ENCODE measurements at regions not wholly inside any gene's neighbourhood (a gene's known extent, or its start where the extent isn't known, plus 50 kb on each side); places are given as distances from the start of the nearest gene placed in this dataset.

DNA sequence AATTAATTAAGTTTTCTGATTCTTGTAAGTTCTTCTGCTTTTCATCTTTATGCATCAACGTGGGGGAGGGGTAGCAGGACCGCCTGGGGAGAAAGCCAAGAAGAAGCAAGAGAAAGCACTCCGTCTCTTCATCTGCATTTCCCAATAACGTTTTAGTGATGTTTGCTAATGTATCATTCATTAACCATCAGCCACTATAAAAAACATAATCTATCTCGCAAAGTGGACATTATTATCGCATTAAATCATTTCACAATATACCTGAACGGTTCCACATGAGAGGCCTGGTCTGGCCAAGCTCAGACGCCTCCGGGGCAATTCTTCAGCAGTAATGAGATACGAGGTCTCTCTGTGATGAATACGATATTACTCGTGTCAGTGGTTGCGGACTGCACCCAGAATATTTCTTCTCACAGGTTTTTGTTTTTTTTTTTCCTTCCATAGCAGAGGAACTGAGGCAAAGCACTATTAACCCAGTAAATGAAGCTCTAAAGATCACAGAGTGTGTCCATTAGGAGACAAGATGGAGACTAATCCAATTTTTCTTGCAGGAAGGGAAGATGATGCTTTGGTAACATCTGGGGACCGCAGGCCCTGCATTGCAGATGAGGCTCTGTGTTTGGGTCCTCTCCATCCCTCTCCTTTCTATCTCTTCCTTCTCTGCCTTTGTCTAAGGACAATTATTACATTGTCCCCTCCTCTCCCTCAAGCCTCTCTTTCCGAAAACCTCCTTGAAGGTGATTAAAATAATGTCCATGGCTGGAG, 156.1 kb downstream of the SLC35B3 start:
- Histone ChIP-seq H3K9ac (ENCODE audit: low read length) (no peak overlapping the region), H3K4me1 (ENCODE audit: low read length) (no peaks in the 10 kb centered on the region), H3K4me2 (ENCODE audit: low read depth, low read length) (no peak overlapping the region), H3F3A (ENCODE audit: insufficient read depth, low read length) (no peaks in the 10 kb centered on the region), H3K36me3 (replicated peaks; ENCODE audit: insufficient read depth, low read length) (no peaks in the 10 kb centered on the region), H3K79me2 (ENCODE audit: low read length) (no peaks in the 10 kb centered on the region), H3K9me3 (replicated peaks; ENCODE audit: insufficient read depth, low read length) (no peaks in the 10 kb centered on the region), H3K27ac (ENCODE audit: low read length) (no peak overlapping the region), H2AFZ (ENCODE audit: low read length) (no peak overlapping the region), H3K9me2 (replicated peaks; ENCODE audit: insufficient read depth, low read length) (no peaks in the 10 kb centered on the region), H4K20me1 (ENCODE audit: insufficient read depth, low read length) (no peaks in the 10 kb centered on the region), H3K27me3 (replicated peaks; ENCODE audit: insufficient read depth, low read length) (no peaks in the 10 kb centered on the region), H3K4me3 (ENCODE audit: low read length) (no peak overlapping the region)
- TF ChIP-seq EZH2phosphoT487 (IDR thresholded peaks at IDR 0.05; ENCODE audit: low read length) = no peak
- no peak for TF ChIP-seq EZH2 (optimal IDR thresholded peaks at IDR 0.05; ENCODE audit: low read depth, low read length)
- TF ChIP-seq, protein P1, sequence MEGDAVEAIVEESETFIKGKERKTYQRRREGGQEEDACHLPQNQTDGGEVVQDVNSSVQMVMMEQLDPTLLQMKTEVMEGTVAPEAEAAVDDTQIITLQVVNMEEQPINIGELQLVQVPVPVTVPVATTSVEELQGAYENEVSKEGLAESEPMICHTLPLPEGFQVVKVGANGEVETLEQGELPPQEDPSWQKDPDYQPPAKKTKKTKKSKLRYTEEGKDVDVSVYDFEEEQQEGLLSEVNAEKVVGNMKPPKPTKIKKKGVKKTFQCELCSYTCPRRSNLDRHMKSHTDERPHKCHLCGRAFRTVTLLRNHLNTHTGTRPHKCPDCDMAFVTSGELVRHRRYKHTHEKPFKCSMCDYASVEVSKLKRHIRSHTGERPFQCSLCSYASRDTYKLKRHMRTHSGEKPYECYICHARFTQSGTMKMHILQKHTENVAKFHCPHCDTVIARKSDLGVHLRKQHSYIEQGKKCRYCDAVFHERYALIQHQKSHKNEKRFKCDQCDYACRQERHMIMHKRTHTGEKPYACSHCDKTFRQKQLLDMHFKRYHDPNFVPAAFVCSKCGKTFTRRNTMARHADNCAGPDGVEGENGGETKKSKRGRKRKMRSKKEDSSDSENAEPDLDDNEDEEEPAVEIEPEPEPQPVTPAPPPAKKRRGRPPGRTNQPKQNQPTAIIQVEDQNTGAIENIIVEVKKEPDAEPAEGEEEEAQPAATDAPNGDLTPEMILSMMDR (IDR thresholded peaks at IDR 0.05; ENCODE audit: low read length) = no peak
- DNase-seq = no peak

- H3K36me3 ChIP-seq (replicated peaks; ENCODE audit: insufficient read depth, low read length) = no peaks in the 10 kb centered on the region
- H3K9me2 ChIP-seq (replicated peaks; ENCODE audit: insufficient read depth, low read length) = no peaks in the 10 kb centered on the region
- H3K79me2 ChIP-seq (ENCODE audit: low read length) = no peaks in the 10 kb centered on the region
- no peaks in the 10 kb centered on the region for H3K9me3 ChIP-seq (replicated peaks; ENCODE audit: insufficient read depth, low read length)
- no peaks in the 10 kb centered on the region for H4K20me1 ChIP-seq (ENCODE audit: insufficient read depth, low read length)
- H2AFZ ChIP-seq (ENCODE audit: low read length) = no peak overlapping the region
- H3K9ac ChIP-seq (ENCODE audit: low read length) = no peak overlapping the region
- no peak overlapping the region for H3K27ac ChIP-seq (ENCODE audit: low read length)
- TF ChIP-seq EZH2phosphoT487 (IDR thresholded peaks at IDR 0.05; ENCODE audit: low read length) = no peak
- TF ChIP-seq, protein P1 (IDR thresholded peaks at IDR 0.05; ENCODE audit: low read length) = no peak
- no peak for TF ChIP-seq EZH2 (optimal IDR thresholded peaks at IDR 0.05; ENCODE audit: low read depth, low read length)
- no peak for DNase-seq
- no peaks in the 10 kb centered on the region for H3K4me1 ChIP-seq (ENCODE audit: low read length)
- H3K4me2 ChIP-seq (ENCODE audit: low read depth, low read length) = no peak overlapping the region
- H3K4me3 ChIP-seq (ENCODE audit: low read length) = no peak overlapping the region
- no peaks in the 10 kb centered on the region for H3K27me3 ChIP-seq (replicated peaks; ENCODE audit: insufficient read depth, low read length)
- no peaks in the 10 kb centered on the region for H3F3A ChIP-seq (ENCODE audit: insufficient read depth, low read length)
These were observed 156.8 kb downstream of the SLC35B3 start for GRCh38 chr6:8278562-8278961.

- Histone ChIP-seq H2AFZ (ENCODE audit: low read length) (no peak overlapping the region), H3K9ac (ENCODE audit: low read length) (no peak overlapping the region), H3K4me1 (ENCODE audit: low read length) (no peaks in the 10 kb centered on the region), H3K27ac (ENCODE audit: low read length) (no peak overlapping the region), H3K9me3 (replicated peaks; ENCODE audit: insufficient read depth, low read length) (no peaks in the 10 kb centered on the region), H3F3A (ENCODE audit: insufficient read depth, low read length) (no peaks in the 10 kb centered on the region), H3K79me2 (ENCODE audit: low read length) (no peaks in the 10 kb centered on the region), H3K27me3 (replicated peaks; ENCODE audit: insufficient read depth, low read length) (no peaks in the 10 kb centered on the region), H4K20me1 (ENCODE audit: insufficient read depth, low read length) (no peaks in the 10 kb centered on the region), H3K9me2 (replicated peaks; ENCODE audit: insufficient read depth, low read length) (no peaks in the 10 kb centered on the region), H3K36me3 (replicated peaks; ENCODE audit: insufficient read depth, low read length) (no peaks in the 10 kb centered on the region), H3K4me3 (ENCODE audit: low read length) (no peak overlapping the region), H3K4me2 (ENCODE audit: low read depth, low read length) (no peak overlapping the region)
- DNase-seq = no peak
- TF ChIP-seq EZH2phosphoT487 (IDR thresholded peaks at IDR 0.05; ENCODE audit: low read length) = no peak
- TF ChIP-seq, protein P1 (IDR thresholded peaks at IDR 0.05; ENCODE audit: low read length) = no peak
- TF ChIP-seq EZH2 (optimal IDR thresholded peaks at IDR 0.05; ENCODE audit: low read depth, low read length) = no peak
These were observed 157.6 kb downstream of the SLC35B3 start for GRCh38 chr6:8277769-8278168.
